ENCODE measurements at regions not wholly inside any gene's neighbourhood (a gene's known extent, or its start where the extent isn't known, plus 50 kb on each side); places are given as distances from the start of the nearest gene placed in this dataset.

- no peak overlapping the region for H3K27ac ChIP-seq (ENCODE audit: low read depth in 2 of 2, low read length in 2 of 2)
- no peaks in the 10 kb centered on the region for H3K27me3 ChIP-seq (ENCODE audit: control insufficient read depth, insufficient read depth, low read length)
- no peak overlapping the region for H3K9ac ChIP-seq (ENCODE audit: low read length in 3 of 3)
- no peaks in the 10 kb centered on the region for H3K36me3 ChIP-seq (ENCODE audit: control insufficient read depth in 2 of 3, insufficient read depth in 3 of 3, low read length in 3 of 3)
- TF ChIP-seq, protein P1, sequence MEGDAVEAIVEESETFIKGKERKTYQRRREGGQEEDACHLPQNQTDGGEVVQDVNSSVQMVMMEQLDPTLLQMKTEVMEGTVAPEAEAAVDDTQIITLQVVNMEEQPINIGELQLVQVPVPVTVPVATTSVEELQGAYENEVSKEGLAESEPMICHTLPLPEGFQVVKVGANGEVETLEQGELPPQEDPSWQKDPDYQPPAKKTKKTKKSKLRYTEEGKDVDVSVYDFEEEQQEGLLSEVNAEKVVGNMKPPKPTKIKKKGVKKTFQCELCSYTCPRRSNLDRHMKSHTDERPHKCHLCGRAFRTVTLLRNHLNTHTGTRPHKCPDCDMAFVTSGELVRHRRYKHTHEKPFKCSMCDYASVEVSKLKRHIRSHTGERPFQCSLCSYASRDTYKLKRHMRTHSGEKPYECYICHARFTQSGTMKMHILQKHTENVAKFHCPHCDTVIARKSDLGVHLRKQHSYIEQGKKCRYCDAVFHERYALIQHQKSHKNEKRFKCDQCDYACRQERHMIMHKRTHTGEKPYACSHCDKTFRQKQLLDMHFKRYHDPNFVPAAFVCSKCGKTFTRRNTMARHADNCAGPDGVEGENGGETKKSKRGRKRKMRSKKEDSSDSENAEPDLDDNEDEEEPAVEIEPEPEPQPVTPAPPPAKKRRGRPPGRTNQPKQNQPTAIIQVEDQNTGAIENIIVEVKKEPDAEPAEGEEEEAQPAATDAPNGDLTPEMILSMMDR (IDR thresholded peaks at IDR 0.05; ENCODE audit: borderline replicate concordance, extremely low read depth, insufficient read depth), result no peak
- no peaks in the 10 kb centered on the region for H3K9me3 ChIP-seq (ENCODE audit: control insufficient read depth in 2 of 3, insufficient read depth in 1 of 3, low read length in 3 of 3)
- FAIRE-seq, result no peak
- no peak for DNase-seq
- H3K4me1 ChIP-seq (ENCODE audit: control insufficient read depth in 2 of 3, insufficient read depth in 2 of 3, low read depth in 1 of 3, low read length in 3 of 3), result no peaks in the 10 kb centered on the region
- intact Hi-C loops (cut with DNase I), result no loop called here
- H3K4me3 ChIP-seq (ENCODE audit: low read length in 3 of 3), result no peak overlapping the region
These were observed 441.5 kb downstream of the PLA2G4A start for GRCh38 chr1:187270256-187270655.

DNA sequence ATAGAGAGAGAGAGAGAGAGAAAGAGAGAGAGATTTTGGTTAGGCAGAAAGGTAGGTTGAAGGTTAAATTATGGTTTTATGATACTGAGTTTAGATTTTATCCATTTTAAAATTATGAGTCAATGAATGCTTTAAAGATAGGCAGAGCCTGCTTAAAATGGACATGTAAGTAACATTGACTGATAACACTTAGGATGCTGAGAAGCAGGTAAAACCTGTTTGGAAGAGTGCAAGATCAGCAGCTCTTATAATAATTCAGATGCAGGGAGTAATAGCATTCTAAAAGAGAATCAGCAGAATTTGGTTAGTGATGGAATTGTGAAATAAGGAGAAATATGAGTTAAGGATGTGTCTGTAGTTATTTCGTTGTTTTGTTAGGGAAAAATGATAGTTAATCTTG lies 446.6 kb downstream of the PLA2G4A start:
- intact Hi-C loops (cut with DNase I), result no loop called here
- Histone ChIP-seq H3K9me3 (ENCODE audit: control insufficient read depth in 2 of 3, insufficient read depth in 1 of 3, low read length in 3 of 3) (no peaks in the 10 kb centered on the region), H3K27ac (ENCODE audit: low read depth in 2 of 2, low read length in 2 of 2) (no peak overlapping the region), H3K9ac (ENCODE audit: low read length in 3 of 3) (no peak overlapping the region), H3K36me3 (ENCODE audit: control insufficient read depth in 2 of 3, insufficient read depth in 3 of 3, low read length in 3 of 3) (no peaks in the 10 kb centered on the region), H3K4me3 (ENCODE audit: low read length in 3 of 3) (no peak overlapping the region), H3K4me1 (ENCODE audit: control insufficient read depth in 2 of 3, insufficient read depth in 2 of 3, low read depth in 1 of 3, low read length in 3 of 3) (no peaks in the 10 kb centered on the region), H3K27me3 (ENCODE audit: control insufficient read depth, insufficient read depth, low read length) (no peaks in the 10 kb centered on the region)
- no peak for DNase-seq
- TF ChIP-seq, protein P1 (IDR thresholded peaks at IDR 0.05; ENCODE audit: borderline replicate concordance, extremely low read depth, insufficient read depth), result no peak
- no peak for FAIRE-seq

GRCh38 chr1:187275985-187276575 lies 447.3 kb downstream of the PLA2G4A start:
- Histone ChIP-seq H3K36me3 (ENCODE audit: control insufficient read depth in 2 of 3, insufficient read depth in 3 of 3, low read length in 3 of 3) (no peaks in the 10 kb centered on the region), H3K9ac (ENCODE audit: low read length in 3 of 3) (no peak overlapping the region), H3K27ac (ENCODE audit: low read depth in 2 of 2, low read length in 2 of 2) (no peak overlapping the region), H3K4me3 (ENCODE audit: low read length in 3 of 3) (no peak overlapping the region), H3K4me1 (ENCODE audit: control insufficient read depth in 2 of 3, insufficient read depth in 2 of 3, low read depth in 1 of 3, low read length in 3 of 3) (no peaks in the 10 kb centered on the region), H3K27me3 (ENCODE audit: control insufficient read depth, insufficient read depth, low read length) (no peaks in the 10 kb centered on the region), H3K9me3 (ENCODE audit: control insufficient read depth in 2 of 3, insufficient read depth in 1 of 3, low read length in 3 of 3) (no peaks in the 10 kb centered on the region)
- intact Hi-C loops (cut with DNase I), result no loop called here
- DNase-seq, result no peak
- TF ChIP-seq, protein P1 (IDR thresholded peaks at IDR 0.05; ENCODE audit: borderline replicate concordance, extremely low read depth, insufficient read depth), result no peak
- FAIRE-seq, result no peak

- no peak for DNase-seq
- no peak overlapping the region for H3K4me3 ChIP-seq (ENCODE audit: low read length in 3 of 3)
- no peaks in the 10 kb centered on the region for H3K4me1 ChIP-seq (ENCODE audit: control insufficient read depth in 2 of 3, insufficient read depth in 2 of 3, low read depth in 1 of 3, low read length in 3 of 3)
- H3K27me3 ChIP-seq (ENCODE audit: control insufficient read depth, insufficient read depth, low read length), result no peaks in the 10 kb centered on the region
- H3K36me3 ChIP-seq (ENCODE audit: control insufficient read depth in 2 of 3, insufficient read depth in 3 of 3, low read length in 3 of 3), result no peaks in the 10 kb centered on the region
- no peak overlapping the region for H3K27ac ChIP-seq (ENCODE audit: low read depth in 2 of 2, low read length in 2 of 2)
- FAIRE-seq, result no peak
- intact Hi-C loops (cut with DNase I), result no loop called here
- H3K9ac ChIP-seq (ENCODE audit: low read length in 3 of 3), result no peak overlapping the region
- TF ChIP-seq, protein P1 (IDR thresholded peaks at IDR 0.05; ENCODE audit: borderline replicate concordance, extremely low read depth, insufficient read depth), result no peak
- H3K9me3 ChIP-seq (ENCODE audit: control insufficient read depth in 2 of 3, insufficient read depth in 1 of 3, low read length in 3 of 3), result no peaks in the 10 kb centered on the region
These were observed 447.9 kb downstream of the PLA2G4A start for GRCh38 chr1:187276677-187277076.
